CD4-positive, alpha-beta T cell treated with Interleukin-12 subunit alpha and Interleukin-12 subunit beta, for 1 hour (primary cell): ENCODE measurements at regions not wholly inside any gene's neighbourhood (a gene's known extent, or its start where the extent isn't known, plus 50 kb on each side); places are given as distances from the start of the nearest gene placed in this dataset.
"Not testable (repeated sequence)": the region's sequence is repeated elsewhere in the genome, so short reads cannot be mapped to it uniquely, and the experiment has no call there.

Experiments
- DNase-seq: peaks from one replicate; pipeline ENCODE4 v3.0.0-alpha.2; 2020

- DNase-seq, result not testable (repeated sequence)
Observed at GRCh38 chr20:29566901-29567635, 1690.4 kb upstream of the DEFB115 start.

GRCh38 chr20:29567671-29568070 lies 1689.8 kb upstream of the DEFB115 start:
- DNase-seq, result not testable (repeated sequence)

- DNase-seq, result not testable (repeated sequence)
Observed at GRCh38 chr20:29570126-29570525, 1687.3 kb upstream of the DEFB115 start.

GRCh38 chr20:29589530-29589929 lies 1667.9 kb upstream of the DEFB115 start:
- DNase-seq, result not testable (repeated sequence)

- DNase-seq, result not testable (repeated sequence)
Observed at GRCh38 chr20:29604163-29604562, 1653.3 kb upstream of the DEFB115 start.

GRCh38 chr20:29606171-29606570 lies 1651.3 kb upstream of the DEFB115 start:
- not testable (repeated sequence) for DNase-seq

- DNase-seq, result not testable (repeated sequence)
Observed at GRCh38 chr20:29629395-29629794, 1628.1 kb upstream of the DEFB115 start.
